Epithelial cell of prostate (primary cell): ENCODE measurements at regions not wholly inside any gene's neighbourhood (a gene's known extent, or its start where the extent isn't known, plus 50 kb on each side); places are given as distances from the start of the nearest gene placed in this dataset.
A peak's percentile ranks its signal among the peaks of the same experiment; 100 is the strongest.
"Not testable (repeated sequence)": the region's sequence is repeated elsewhere in the genome, so short reads cannot be mapped to it uniquely, and the experiment has no call there.

Experiments used
- DNase-seq: peaks from one replicate; pipeline ENCODE4 v3.0.0-alpha.2; 2011; ENCODE audit warnings: low read depth, low spot score
- H3K27ac ChIP-seq: fragments of 450-650 bp; 2 replicates; pipeline ENCODE4 v1.5.1; 2017; ENCODE audit warnings: mild to moderate bottlenecking

GRCh38 chr17:71022758-71023157 lies 853.4 kb downstream of the KCNJ2 start:
- DNase-seq = no peak
- no peak overlapping the region for H3K27ac ChIP-seq

- no peak overlapping the region for H3K27ac ChIP-seq
- no peak for DNase-seq
Measured at GRCh38 chr17:71023249-71024030, 854.1 kb downstream of the KCNJ2 start.

GRCh38 chr17:71024172-71024571 lies 854.8 kb downstream of the KCNJ2 start:
- DNase-seq = no peak
- H3K27ac ChIP-seq = no peak overlapping the region

GRCh38 chr17:71024969-71025368 lies 855.6 kb downstream of the KCNJ2 start:
- DNase-seq = no peak
- H3K27ac ChIP-seq = no peak overlapping the region

GRCh38 chr17:71029246-71029645 lies 859.9 kb downstream of the KCNJ2 start:
- no peak overlapping the region for H3K27ac ChIP-seq
- DNase-seq = no peak

GRCh38 chr17:71031286-71031685 lies 862.0 kb downstream of the KCNJ2 start:
- not testable (repeated sequence) for DNase-seq, H3K27ac ChIP-seq

- H3K27ac ChIP-seq = no peak overlapping the region
- no peak for DNase-seq
Measured at GRCh38 chr17:71032746-71033273, 863.5 kb downstream of the KCNJ2 start.

GRCh38 chr17:71033336-71033735 lies 864.0 kb downstream of the KCNJ2 start:
- no peak for DNase-seq

GRCh38 chr17:71035226-71035625 lies 865.9 kb downstream of the KCNJ2 start:
- H3K27ac ChIP-seq = no peak overlapping the region
- DNase-seq = no peak

More at GRCh38 chr17:71033336-71033735, 864.0 kb downstream of the KCNJ2 start:
- H3K27ac ChIP-seq = no peak overlapping the region

- H3K27ac ChIP-seq = no peak overlapping the region
- DNase-seq = no peak
Measured at GRCh38 chr17:71037386-71037785, 868.1 kb downstream of the KCNJ2 start.

GRCh38 chr17:71039391-71039790 lies 870.1 kb downstream of the KCNJ2 start:
- DNase-seq = no peak

GRCh38 chr17:71052971-71053370 lies 883.6 kb downstream of the KCNJ2 start:
- DNase-seq = no peak
- no peak overlapping the region for H3K27ac ChIP-seq

More at GRCh38 chr17:71039391-71039790, 870.1 kb downstream of the KCNJ2 start:
- no peak overlapping the region for H3K27ac ChIP-seq

- H3K27ac ChIP-seq = no peak overlapping the region
- DNase-seq = peak; percentile 18
Measured at GRCh38 chr17:71055128-71055527, 885.8 kb downstream of the KCNJ2 start.

- DNase-seq = no peak
Measured at GRCh38 chr17:71057448-71057847, 888.1 kb downstream of the KCNJ2 start.

GRCh38 chr17:71057938-71058337 lies 888.6 kb downstream of the KCNJ2 start:
- no peak for DNase-seq
- H3K27ac ChIP-seq = no peak overlapping the region

More at GRCh38 chr17:71057448-71057847, 888.1 kb downstream of the KCNJ2 start:
- no peak overlapping the region for H3K27ac ChIP-seq

- DNase-seq = no peak
Measured at GRCh38 chr17:71063127-71063526, 893.8 kb downstream of the KCNJ2 start.

GRCh38 chr17:71063559-71063958 lies 894.2 kb downstream of the KCNJ2 start:
- no peak for DNase-seq
- no peak overlapping the region for H3K27ac ChIP-seq

More at GRCh38 chr17:71063127-71063526, 893.8 kb downstream of the KCNJ2 start:
- no peak overlapping the region for H3K27ac ChIP-seq

- DNase-seq = no peak
- no peak overlapping the region for H3K27ac ChIP-seq
Measured at GRCh38 chr17:71067669-71068407, 898.5 kb downstream of the KCNJ2 start.

- no peak for DNase-seq
- no peak overlapping the region for H3K27ac ChIP-seq
Measured at GRCh38 chr17:71068408-71068750, 899.0 kb downstream of the KCNJ2 start.

GRCh38 chr17:71071041-71071440 lies 901.7 kb downstream of the KCNJ2 start:
- DNase-seq = no peak
- peak overlapping the region; percentile 78 for H3K27ac ChIP-seq

- H3K27ac ChIP-seq = peak overlapping the region; percentile 78
- peak; percentile 94 for DNase-seq
Measured at GRCh38 chr17:71071837-71072236, 902.5 kb downstream of the KCNJ2 start.
